ENCODE measurements at regions not wholly inside any gene's neighbourhood (a gene's known extent, or its start where the extent isn't known, plus 50 kb on each side); places are given as distances from the start of the nearest gene placed in this dataset.

- TF ChIP-seq, protein P1, sequence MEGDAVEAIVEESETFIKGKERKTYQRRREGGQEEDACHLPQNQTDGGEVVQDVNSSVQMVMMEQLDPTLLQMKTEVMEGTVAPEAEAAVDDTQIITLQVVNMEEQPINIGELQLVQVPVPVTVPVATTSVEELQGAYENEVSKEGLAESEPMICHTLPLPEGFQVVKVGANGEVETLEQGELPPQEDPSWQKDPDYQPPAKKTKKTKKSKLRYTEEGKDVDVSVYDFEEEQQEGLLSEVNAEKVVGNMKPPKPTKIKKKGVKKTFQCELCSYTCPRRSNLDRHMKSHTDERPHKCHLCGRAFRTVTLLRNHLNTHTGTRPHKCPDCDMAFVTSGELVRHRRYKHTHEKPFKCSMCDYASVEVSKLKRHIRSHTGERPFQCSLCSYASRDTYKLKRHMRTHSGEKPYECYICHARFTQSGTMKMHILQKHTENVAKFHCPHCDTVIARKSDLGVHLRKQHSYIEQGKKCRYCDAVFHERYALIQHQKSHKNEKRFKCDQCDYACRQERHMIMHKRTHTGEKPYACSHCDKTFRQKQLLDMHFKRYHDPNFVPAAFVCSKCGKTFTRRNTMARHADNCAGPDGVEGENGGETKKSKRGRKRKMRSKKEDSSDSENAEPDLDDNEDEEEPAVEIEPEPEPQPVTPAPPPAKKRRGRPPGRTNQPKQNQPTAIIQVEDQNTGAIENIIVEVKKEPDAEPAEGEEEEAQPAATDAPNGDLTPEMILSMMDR (IDR thresholded peaks at IDR 0.05): no peak
- TF ChIP-seq POLR2A (IDR thresholded peaks at IDR 0.05) (no peak), EP300 (IDR thresholded peaks at IDR 0.05) (no peak)
Measured at GRCh38 chr6:26299286-26300042, 65.5 kb upstream of the BTN3A2 start.
